OCI-LY3 (cell line): ENCODE measurements at regions not wholly inside any gene's neighbourhood (a gene's known extent, or its start where the extent isn't known, plus 50 kb on each side); places are given as distances from the start of the nearest gene placed in this dataset.
A peak's percentile ranks its signal among the peaks of the same experiment; 100 is the strongest.

Experiments used
- H2AFZ ChIP-seq: fragments of 200-600, 300-600 bp; shearing (Covaris generic); 2 replicates; pipeline ENCODE4 v1.6.0; 2014; ENCODE audit warnings: antibody characterized with exemption, low read depth, low read length
- H3K27ac ChIP-seq: fragments of 200-600, 300-600 bp; sonication (generic); 2 replicates; pipeline ENCODE4 v1.5.1; 2014; ENCODE audit warnings: mild to moderate bottlenecking, low read length, moderate library complexity, mixed read lengths
- H3K27me3 ChIP-seq: fragments of 200-600, 300-600 bp; sonication (generic); 2 replicates; pipeline ENCODE4 v1.6.1; 2014; ENCODE audit warnings: low read depth, low read length, mixed read lengths
- H3K36me3 ChIP-seq: fragments of 200-600, 300-600 bp; sonication (generic); replicated peaks from 2 replicates; pipeline ENCODE3; 2014; ENCODE audit warnings: low read depth, low read length, mixed read lengths
- H3K4me1 ChIP-seq: fragments of 300-600, 200-600 bp; sonication (generic); 2 replicates; pipeline ENCODE4 v1.6.1; 2014; ENCODE audit warnings: low read length, mixed read lengths
- H3K4me2 ChIP-seq: fragments of 200-600, 300-600 bp; sonication (generic); 2 replicates; pipeline ENCODE4 v1.6.1; 2014; ENCODE audit warnings: low read length, mixed read lengths
- H3K4me3 ChIP-seq: fragments of 300-600, 200-600 bp; sonication (generic); 2 replicates; pipeline ENCODE4 v1.5.1; 2014; ENCODE audit warnings: antibody characterized with exemption, mild to moderate bottlenecking, low read length, moderate library complexity
- H3K79me2 ChIP-seq: fragments of 300-600, 200-600 bp; shearing (Covaris generic); 2 replicates; pipeline ENCODE4 v1.6.1; 2014; ENCODE audit warnings: mild to moderate bottlenecking, low read length, mixed read lengths
- H3K9ac ChIP-seq: fragments of 300-600, 200-600 bp; shearing (Covaris generic); 2 replicates; pipeline ENCODE4 v1.6.0; 2014; ENCODE audit warnings: mild to moderate bottlenecking, low read length, moderate library complexity
- H3K9me3 ChIP-seq: fragments of 200-600, 300-600 bp; shearing (Covaris generic); 2 replicates; pipeline ENCODE4 v1.6.1; 2014; ENCODE audit warnings: low read length, mixed read lengths; ENCODE audit not compliant: insufficient read depth
- H4K20me1 ChIP-seq: fragments of 200-600, 300-600 bp; sonication (generic); 2 replicates; pipeline ENCODE4 v1.6.1; 2016; ENCODE audit warnings: low read length, mixed read lengths; ENCODE audit not compliant: insufficient read depth
- CTCF ChIP-seq: fragments of 200-600, 300-600 bp; sonication (generic); IDR thresholded peaks from 2 replicates; pipeline ENCODE4 v1.5.1; 2014; ENCODE audit warnings: antibody characterized with exemption, low read length, low read depth
- EZH2phosphoT487 ChIP-seq: fragments of 200-600 bp; shearing (Covaris generic); IDR thresholded peaks from 2 replicates; pipeline ENCODE4 v1.6.1; 2018; ENCODE audit warnings: antibody characterized with exemption, mixed run types, low read depth

- TF ChIP-seq EZH2phosphoT487 (no peak), CTCF (peak; percentile 93)
- H3K4me1 ChIP-seq, result no peaks in the 10 kb centered on the region; the same call in 1 of the 2 replicates
- no peaks in the 10 kb centered on the region for H3K36me3 ChIP-seq
- no peaks in the 10 kb centered on the region for H3K79me2 ChIP-seq
- H2AFZ ChIP-seq, result no peak overlapping the region
- no peak overlapping the region for H3K4me3 ChIP-seq
- H3K9me3 ChIP-seq, result no peaks in the 10 kb centered on the region
- H3K27me3 ChIP-seq, result peaks cover 4% of the 10 kb centered on the region; the same call in 1 of the 2 replicates
- no peak overlapping the region for H3K4me2 ChIP-seq
- no peak overlapping the region for H3K9ac ChIP-seq
- no peaks in the 10 kb centered on the region for H4K20me1 ChIP-seq
- H3K27ac ChIP-seq, result no peak overlapping the region
Observed at GRCh38 chr12:89051065-89051677, 301.1 kb downstream of the DUSP6 start.

- no peak overlapping the region for H3K27ac ChIP-seq
- H3K36me3 ChIP-seq, result no peaks in the 10 kb centered on the region
- H3K4me2 ChIP-seq, result no peak overlapping the region
- H3K4me3 ChIP-seq, result no peak overlapping the region
- no peak overlapping the region for H3K9ac ChIP-seq
- no peak overlapping the region for H2AFZ ChIP-seq
- no peaks in the 10 kb centered on the region for H4K20me1 ChIP-seq
- no peaks in the 10 kb centered on the region for H3K9me3 ChIP-seq
- no peak for TF ChIP-seq EZH2phosphoT487
- no peak for TF ChIP-seq CTCF
- no peaks in the 10 kb centered on the region for H3K79me2 ChIP-seq
- H3K4me1 ChIP-seq, result no peaks in the 10 kb centered on the region
- peaks cover 10% of the 10 kb centered on the region; the same call in 1 of the 2 replicates for H3K27me3 ChIP-seq
Observed at GRCh38 chr12:89047856-89048418, 304.4 kb downstream of the DUSP6 start.

GRCh38 chr12:89041078-89041477 is 311.2 kb downstream of the DUSP6 start:
- Histone ChIP-seq H3K4me2 (no peak overlapping the region), H3K9me3 (no peaks in the 10 kb centered on the region), H3K4me1 (peaks cover 8% of the 10 kb centered on the region), H3K27ac (no peak overlapping the region), H3K27me3 (peaks cover 12% of the 10 kb centered on the region; the same call in 1 of the 2 replicates), H4K20me1 (no peaks in the 10 kb centered on the region), H3K79me2 (no peaks in the 10 kb centered on the region), H3K9ac (no peak overlapping the region), H2AFZ (no peak overlapping the region), H3K36me3 (no peaks in the 10 kb centered on the region), H3K4me3 (no peak overlapping the region)
- no peak for TF ChIP-seq CTCF
- no peak for TF ChIP-seq EZH2phosphoT487

GRCh38 chr12:89040146-89040964 is 311.9 kb downstream of the DUSP6 start:
- TF ChIP-seq EZH2phosphoT487 (no peak), CTCF (no peak)
- Histone ChIP-seq H3K4me1 (peaks cover 8% of the 10 kb centered on the region), H3K9ac (no peak overlapping the region), H3K79me2 (no peaks in the 10 kb centered on the region), H3K36me3 (no peaks in the 10 kb centered on the region), H2AFZ (no peak overlapping the region), H4K20me1 (no peaks in the 10 kb centered on the region), H3K4me3 (no peak overlapping the region), H3K27me3 (peaks cover 6% of the 10 kb centered on the region; the same call in 1 of the 2 replicates), H3K9me3 (no peaks in the 10 kb centered on the region), H3K27ac (no peak overlapping the region), H3K4me2 (no peak overlapping the region)
